GM19463 (cell line): ENCODE measurements at regions not wholly inside any gene's neighbourhood (a gene's known extent, or its start where the extent isn't known, plus 50 kb on each side); places are given as distances from the start of the nearest gene placed in this dataset.
"Not testable (repeated sequence)": the region's sequence is repeated elsewhere in the genome, so short reads cannot be mapped to it uniquely, and the experiment has no call there.

Experiments
- ATAC-seq: cut with Tn5 transposase; IDR thresholded peaks from one replicate; pipeline ENCODE4 v1.9.1; 2021; ENCODE audit warnings: mild to moderate bottlenecking, moderate library complexity; ENCODE audit not compliant: unreplicated experiment

GRCh38 chr3:182389071-182389815, 404.1 kb upstream of the ATP11B start:
- ATAC-seq: no peak

GRCh38 chr3:182390421-182390820, 402.9 kb upstream of the ATP11B start:
- ATAC-seq: no peak

GRCh38 chr3:182392182-182392937, 400.9 kb upstream of the ATP11B start:
- no peak for ATAC-seq

GRCh38 chr3:182393151-182393550, 400.2 kb upstream of the ATP11B start:
- no peak for ATAC-seq

- no peak for ATAC-seq
Observed at GRCh38 chr3:182393830-182394367, 399.4 kb upstream of the ATP11B start.

- no peak for ATAC-seq
Observed at GRCh38 chr3:182397164-182397563, 396.1 kb upstream of the ATP11B start.

GRCh38 chr3:182399978-182400737, 393.1 kb upstream of the ATP11B start:
- ATAC-seq: no peak

- ATAC-seq: no peak
Observed at GRCh38 chr3:182400838-182401237, 392.5 kb upstream of the ATP11B start.

GRCh38 chr3:182404031-182404430, 389.3 kb upstream of the ATP11B start:
- no peak for ATAC-seq

GRCh38 chr3:182405759-182406158, 387.5 kb upstream of the ATP11B start:
- no peak for ATAC-seq

- ATAC-seq: no peak
Observed at GRCh38 chr3:182406786-182407185, 386.5 kb upstream of the ATP11B start.

- ATAC-seq: no peak
Observed at GRCh38 chr3:182410051-182410450, 383.3 kb upstream of the ATP11B start.

- ATAC-seq: no peak
Observed at GRCh38 chr3:182412066-182412465, 381.2 kb upstream of the ATP11B start.

GRCh38 chr3:182413061-182413460, 380.2 kb upstream of the ATP11B start:
- no peak for ATAC-seq

- no peak for ATAC-seq
Observed at GRCh38 chr3:182413682-182414081, 379.6 kb upstream of the ATP11B start.

- no peak for ATAC-seq
Observed at GRCh38 chr3:182414586-182414985, 378.7 kb upstream of the ATP11B start.

- ATAC-seq: no peak
Observed at GRCh38 chr3:182420741-182421140, 372.6 kb upstream of the ATP11B start.

GRCh38 chr3:182424006-182424405, 369.3 kb upstream of the ATP11B start:
- no peak for ATAC-seq

GRCh38 chr3:182425926-182426718, 367.2 kb upstream of the ATP11B start:
- ATAC-seq: not testable (repeated sequence)

GRCh38 chr3:182431972-182432371, 361.3 kb upstream of the ATP11B start:
- ATAC-seq: not testable (repeated sequence)
